SH-SY5Y (cell line): ENCODE measurements at regions not wholly inside any gene's neighbourhood (a gene's known extent, or its start where the extent isn't known, plus 50 kb on each side); places are given as distances from the start of the nearest gene placed in this dataset.

Experiments
- GATA2 ChIP-seq: IDR thresholded peaks from 2 replicates; pipeline ENCODE4 v1.6.1; 2011; ENCODE audit warnings: mild to moderate bottlenecking, low read depth, low read length
- GATA3 ChIP-seq: IDR thresholded peaks from 2 replicates; pipeline ENCODE4 v1.6.1; 2011; ENCODE audit warnings: low read depth, mild to moderate bottlenecking, low read length, moderate library complexity

DNA sequence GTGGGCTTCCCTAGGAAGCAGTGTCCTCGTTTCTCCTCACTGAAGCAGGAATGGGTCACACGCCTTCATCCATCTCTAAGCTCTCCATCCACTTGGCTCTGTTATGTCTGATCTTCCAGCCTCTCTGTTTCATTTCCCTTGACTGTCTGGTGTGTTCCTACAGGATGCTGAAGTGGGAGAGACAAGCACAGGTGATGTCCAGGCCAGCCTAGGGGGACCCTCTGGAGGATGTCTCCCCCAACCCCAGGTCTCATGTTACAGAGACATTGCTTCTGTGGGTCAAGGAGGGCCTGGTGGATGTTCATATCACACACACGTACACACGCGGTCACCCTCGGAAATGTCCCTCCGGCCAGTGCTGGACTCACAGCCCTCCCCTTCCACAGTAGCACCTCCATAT is 229.9 kb downstream of the CDC5L start:
- TF ChIP-seq GATA2 (no peak), GATA3 (no peak)
